ENCODE measurements at regions not wholly inside any gene's neighbourhood (a gene's known extent, or its start where the extent isn't known, plus 50 kb on each side); places are given as distances from the start of the nearest gene placed in this dataset.
"Not testable (repeated sequence)": the region's sequence is repeated elsewhere in the genome, so short reads cannot be mapped to it uniquely, and the experiment has no call there.

- FAIRE-seq = no peak
Observed at GRCh38 chr6:16947375-16948015, 154.4 kb upstream of the STMND1 start.

- no peak for FAIRE-seq
Observed at GRCh38 chr6:16944596-16944995, 157.3 kb upstream of the STMND1 start.

GRCh38 chr6:16939839-16940238 is 162.0 kb upstream of the STMND1 start:
- FAIRE-seq = no peak

- no peak for FAIRE-seq
Observed at GRCh38 chr6:16939351-16939750, 162.5 kb upstream of the STMND1 start.

- no peak for FAIRE-seq
Observed at GRCh38 chr6:16936893-16937292, 165.0 kb upstream of the STMND1 start.

- no peak for FAIRE-seq
Observed at GRCh38 chr6:16933961-16934360, 167.9 kb upstream of the STMND1 start.

- FAIRE-seq = no peak
Observed at GRCh38 chr6:16933532-16933931, 168.3 kb upstream of the STMND1 start.

GRCh38 chr6:16932920-16933319 is 168.9 kb upstream of the STMND1 start:
- FAIRE-seq = no peak

- FAIRE-seq = not testable (repeated sequence)
Observed at GRCh38 chr6:16931079-16931478, 169.8 kb upstream of the ATXN1 start.

- FAIRE-seq = no peak
Observed at GRCh38 chr6:16930432-16930831, 169.2 kb upstream of the ATXN1 start.

- FAIRE-seq = no peak
Observed at GRCh38 chr6:16929809-16930208, 168.5 kb upstream of the ATXN1 start.

- no peak for FAIRE-seq
Observed at GRCh38 chr6:16928387-16928786, 167.1 kb upstream of the ATXN1 start.

- no peak for FAIRE-seq
Observed at GRCh38 chr6:16927205-16927604, 165.9 kb upstream of the ATXN1 start.

- FAIRE-seq = no peak
Observed at GRCh38 chr6:16925461-16925860, 164.2 kb upstream of the ATXN1 start.

GRCh38 chr6:16922282-16922681 is 161.0 kb upstream of the ATXN1 start:
- FAIRE-seq = no peak

- no peak for FAIRE-seq
Observed at GRCh38 chr6:16921399-16922110, 160.3 kb upstream of the ATXN1 start.

GRCh38 chr6:16918586-16918985 is 157.3 kb upstream of the ATXN1 start:
- no peak for FAIRE-seq

GRCh38 chr6:16914184-16914583 is 152.9 kb upstream of the ATXN1 start:
- FAIRE-seq = no peak

GRCh38 chr6:16912756-16913155 is 151.5 kb upstream of the ATXN1 start:
- no peak for FAIRE-seq

- FAIRE-seq = no peak
Observed at GRCh38 chr6:16911088-16911487, 149.8 kb upstream of the ATXN1 start.

GRCh38 chr6:16909658-16910360 is 148.5 kb upstream of the ATXN1 start:
- no peak for FAIRE-seq

- FAIRE-seq = no peak
Observed at GRCh38 chr6:16907991-16908390, 146.7 kb upstream of the ATXN1 start.

- no peak for FAIRE-seq
Observed at GRCh38 chr6:16904957-16905356, 143.7 kb upstream of the ATXN1 start.

- FAIRE-seq = no peak
Observed at GRCh38 chr6:16903470-16903869, 142.2 kb upstream of the ATXN1 start.

Data from islet of Langerhans (tissue), 1 donor.